SHP77 (cell line): ENCODE measurements at regions not wholly inside any gene's neighbourhood (a gene's known extent, or its start where the extent isn't known, plus 50 kb on each side); places are given as distances from the start of the nearest gene placed in this dataset.

Source experiments
- DNase-seq, 2 experiments: peaks; one replicate each; lab custom pipeline; 2025; lab: John Stamatoyannopoulos, UW

GRCh38 chr2:109070290-109070689 is 58.7 kb upstream of the SH3RF3 start:
- no peak for DNase-seq

DNA sequence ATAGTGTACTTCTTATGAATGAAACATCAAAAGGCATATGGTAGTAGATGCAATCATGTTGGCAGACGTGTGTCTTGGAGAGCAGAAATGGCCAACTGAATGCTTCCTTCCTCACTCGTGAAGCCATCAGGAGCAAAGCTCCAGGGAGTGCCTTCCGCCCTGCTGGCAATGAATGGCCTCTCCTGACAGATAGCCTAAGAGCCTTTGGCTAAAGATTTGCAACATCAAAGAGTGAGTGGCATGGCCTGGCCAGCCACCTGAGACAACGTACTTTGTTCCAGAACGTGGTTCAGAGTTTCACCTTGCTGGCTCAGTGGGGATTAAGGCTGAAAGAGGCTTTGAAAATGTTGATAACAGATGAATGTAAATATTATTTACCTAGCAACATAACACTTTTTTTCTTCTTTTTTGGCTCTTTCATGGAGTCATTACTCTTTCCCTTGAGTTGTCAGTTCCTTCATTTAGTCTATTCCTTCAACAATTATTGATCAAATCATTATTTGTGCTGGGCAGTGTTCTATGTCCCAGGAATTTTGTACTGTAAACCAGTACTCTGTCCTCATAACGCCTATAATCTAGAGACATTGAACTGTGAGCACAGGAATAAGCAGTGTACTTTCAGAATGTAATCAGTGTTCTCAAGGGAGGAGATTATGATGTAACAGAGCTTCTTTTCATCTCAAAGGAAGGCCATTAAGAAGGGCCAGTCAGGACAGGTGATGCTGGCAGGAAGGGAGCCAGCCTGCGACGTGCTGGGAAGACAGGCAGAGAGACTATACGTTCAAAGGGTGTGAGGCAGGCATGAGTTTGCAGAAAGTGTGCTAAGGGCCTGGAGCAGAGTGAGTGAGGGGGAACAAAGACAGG is 59.4 kb upstream of the SH3RF3 start:
- no peak for DNase-seq

- DNase-seq = no peak
Observed at GRCh38 chr2:109068811-109069210, 60.2 kb upstream of the SH3RF3 start.

- DNase-seq = no peak
Observed at GRCh38 chr2:109067631-109068125, 61.3 kb upstream of the SH3RF3 start.

GRCh38 chr2:109066917-109067597 is 61.9 kb upstream of the SH3RF3 start:
- no peak for DNase-seq

- DNase-seq = no peak
Observed at GRCh38 chr2:109066501-109066900, 62.5 kb upstream of the SH3RF3 start.

DNA sequence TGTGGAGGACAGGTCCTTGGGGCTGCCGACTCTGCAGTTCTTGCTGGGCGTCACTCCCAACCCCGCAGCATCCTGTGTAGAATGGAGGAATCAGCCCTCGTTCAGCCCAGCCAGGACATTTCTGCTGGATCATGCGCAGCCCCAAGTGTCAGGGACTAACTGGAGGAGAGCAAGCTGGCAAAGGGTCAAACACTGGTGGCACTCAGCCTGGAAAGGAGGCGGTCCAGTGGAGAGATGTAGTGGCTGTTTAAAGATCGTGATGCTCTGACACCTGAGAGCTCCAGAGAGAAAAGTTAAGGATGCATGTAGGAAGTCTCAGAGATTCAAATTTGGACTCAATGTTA is 63.6 kb upstream of the SH3RF3 start:
- no peak for DNase-seq

- DNase-seq = no peak
Observed at GRCh38 chr2:109064660-109065390, 64.2 kb upstream of the SH3RF3 start.

GRCh38 chr2:109062859-109063700 is 65.9 kb upstream of the SH3RF3 start:
- DNase-seq = peak in 1 of 2 experiments; percentile 23

- DNase-seq = no peak
Observed at GRCh38 chr2:109062145-109062858, 66.7 kb upstream of the SH3RF3 start.

GRCh38 chr2:109061736-109062135 is 67.3 kb upstream of the SH3RF3 start:
- no peak for DNase-seq

DNA sequence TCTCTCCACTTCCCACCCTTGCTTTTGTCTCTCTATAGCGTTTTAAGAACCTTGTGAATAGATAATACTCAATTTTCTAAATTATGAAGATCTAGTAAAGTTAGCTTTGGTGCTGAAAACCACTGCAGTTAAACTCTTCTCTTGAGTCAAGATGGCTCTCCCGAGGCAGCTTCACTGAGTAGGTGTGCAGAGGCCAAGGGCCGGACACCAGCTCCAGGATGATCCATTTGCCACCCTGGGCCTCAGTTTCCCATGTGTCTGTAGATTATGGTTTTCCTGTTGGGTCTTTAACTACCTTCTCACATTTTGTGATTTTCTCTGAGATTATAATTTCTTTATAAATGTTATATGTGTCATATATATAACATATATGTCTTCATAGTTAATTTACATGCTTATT is 68.5 kb upstream of the SH3RF3 start:
- no peak for DNase-seq

DNA sequence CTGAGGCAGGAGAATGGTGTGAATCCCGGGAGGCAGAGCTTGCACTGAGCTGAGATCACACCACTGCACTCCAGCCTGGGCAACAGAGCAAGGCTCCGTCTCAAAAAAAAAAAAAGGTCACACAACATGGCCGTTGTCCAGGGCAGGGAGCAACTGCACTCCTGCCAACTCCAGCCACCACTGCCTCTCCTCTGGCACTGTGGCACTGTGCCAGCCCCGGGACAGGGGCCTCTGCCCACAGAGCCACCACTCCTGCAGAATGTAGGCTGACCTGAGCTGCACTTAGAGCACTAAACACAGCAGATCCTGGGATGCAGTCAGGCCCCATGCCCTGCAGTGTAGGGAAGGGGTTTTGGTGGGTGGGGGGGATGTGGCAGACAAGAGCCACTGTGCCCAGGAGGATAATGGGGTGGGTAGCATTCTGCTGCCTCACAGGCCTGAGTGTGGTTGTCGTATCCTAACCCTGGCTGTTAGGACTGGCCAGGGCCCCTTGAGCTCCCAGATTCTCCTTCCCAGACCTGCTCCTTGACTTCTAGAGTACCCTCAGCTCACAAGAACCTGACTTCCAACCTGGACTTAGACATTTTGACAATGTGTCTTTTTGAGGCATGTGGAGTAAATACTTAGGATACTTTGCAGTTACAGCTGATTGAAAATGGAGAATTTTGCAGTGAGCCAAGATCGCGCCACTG is 69.4 kb upstream of the SH3RF3 start:
- DNase-seq = no peak

GRCh38 chr2:109058802-109059201 is 69.8 kb upstream of the EDAR start:
- DNase-seq = no peak

DNA sequence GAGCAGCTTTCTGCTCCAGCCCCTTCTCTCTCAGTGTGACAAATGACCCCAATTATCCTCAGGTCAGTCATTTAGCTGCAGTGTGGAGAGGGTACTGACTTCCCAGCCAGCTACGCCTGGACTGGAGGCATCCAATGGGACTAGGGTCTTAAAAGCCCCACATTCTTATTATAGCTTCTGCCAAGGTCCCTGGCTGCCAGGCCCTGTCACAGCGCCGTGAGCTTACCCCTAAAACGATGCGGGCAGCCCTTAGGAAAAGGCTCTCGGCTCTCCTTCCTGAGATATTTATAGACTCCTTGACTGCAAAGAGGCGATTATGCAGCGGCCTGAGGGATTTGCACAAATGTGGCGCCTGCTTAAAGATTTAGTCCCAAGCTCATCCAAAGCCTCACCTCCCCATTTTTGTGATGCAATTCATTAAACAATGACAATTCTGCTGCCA is 69.2 kb upstream of the EDAR start:
- no peak for DNase-seq

DNA sequence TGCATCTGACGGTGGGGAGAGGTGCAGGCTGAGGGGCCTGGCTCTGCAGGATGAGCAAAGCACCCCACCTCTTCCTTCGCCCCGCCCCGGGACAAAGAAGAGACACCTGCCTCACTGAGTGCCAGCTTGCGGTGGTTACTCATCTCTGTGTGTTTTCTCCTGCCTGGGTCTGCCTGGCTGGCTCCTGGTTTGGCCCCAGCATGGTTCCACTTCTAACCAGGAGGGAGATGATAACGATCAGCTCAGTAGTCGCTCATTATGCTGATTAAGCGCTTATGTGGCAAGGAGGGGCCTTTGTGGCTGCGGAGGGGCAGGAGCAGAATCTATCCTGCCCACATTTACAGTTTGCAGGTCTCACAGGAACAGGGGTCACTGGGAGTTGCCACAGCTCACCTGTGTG is 68.7 kb upstream of the EDAR start:
- no peak for DNase-seq

DNA sequence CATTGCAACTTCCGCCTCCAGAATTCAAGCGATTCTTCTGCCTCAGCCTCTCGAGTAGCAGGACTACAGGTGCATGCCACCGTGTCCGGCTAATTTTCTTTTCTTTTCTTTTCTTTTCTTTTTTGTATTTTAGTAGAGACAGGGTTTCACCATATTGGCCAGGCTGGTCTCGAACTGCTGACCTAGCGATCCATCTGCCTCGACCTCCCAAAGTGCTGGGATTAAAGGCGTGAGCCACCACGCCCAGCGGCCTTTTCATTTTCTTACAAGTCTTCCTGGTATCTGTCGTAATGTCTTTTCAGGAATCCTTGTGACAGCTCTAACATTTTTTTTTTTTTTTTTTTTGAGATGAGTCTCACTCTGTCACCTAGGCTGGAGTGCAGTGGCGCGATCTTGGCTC is 66.4 kb upstream of the EDAR start:
- no peak for DNase-seq

DNA sequence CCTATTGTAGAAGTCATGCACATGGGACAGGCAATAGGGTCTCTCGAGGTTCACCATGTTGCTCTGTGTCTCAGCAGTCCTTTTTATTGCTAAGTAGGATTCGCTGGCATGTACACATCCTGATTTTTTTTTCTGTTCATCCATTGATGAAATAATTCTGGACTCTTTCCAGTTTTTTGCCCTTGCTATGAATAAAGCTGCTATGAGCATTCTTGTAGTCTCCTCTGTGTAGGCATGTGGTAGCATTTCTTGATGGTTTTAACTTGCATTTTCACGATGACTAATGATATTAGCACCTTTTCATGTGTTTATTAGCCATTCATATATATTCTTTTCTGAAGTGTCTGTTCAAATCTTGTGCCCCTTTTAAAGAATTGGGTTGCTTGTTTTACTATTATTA is 65.8 kb upstream of the EDAR start:
- no peak for DNase-seq

GRCh38 chr2:109053716-109054115 is 64.7 kb upstream of the EDAR start:
- DNase-seq = no peak

DNA sequence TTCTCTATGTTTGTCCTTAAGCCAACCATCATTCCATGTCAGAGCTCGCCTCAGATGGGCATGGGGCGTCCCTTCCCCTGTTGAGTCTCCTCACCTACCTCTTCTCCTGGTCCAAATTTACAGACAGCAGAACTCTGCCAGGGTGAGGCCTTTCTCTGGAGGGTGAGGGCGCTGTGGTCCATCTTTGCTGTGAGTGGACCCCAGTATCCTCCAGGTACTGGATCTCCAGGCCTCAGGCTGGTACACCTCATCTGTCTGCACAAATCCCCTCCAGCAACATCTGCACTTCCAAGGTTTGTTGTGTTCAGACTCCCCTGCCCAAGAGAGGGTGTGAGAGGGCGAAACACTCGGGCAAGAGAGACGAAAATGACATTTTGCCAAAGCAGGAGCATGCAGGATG is 63.9 kb upstream of the EDAR start:
- no peak for DNase-seq

- DNase-seq = no peak
Observed at GRCh38 chr2:109049022-109049421, 60.0 kb upstream of the EDAR start.
